ENCODE measurements at regions not wholly inside any gene's neighbourhood (a gene's known extent, or its start where the extent isn't known, plus 50 kb on each side); places are given as distances from the start of the nearest gene placed in this dataset.

DNA sequence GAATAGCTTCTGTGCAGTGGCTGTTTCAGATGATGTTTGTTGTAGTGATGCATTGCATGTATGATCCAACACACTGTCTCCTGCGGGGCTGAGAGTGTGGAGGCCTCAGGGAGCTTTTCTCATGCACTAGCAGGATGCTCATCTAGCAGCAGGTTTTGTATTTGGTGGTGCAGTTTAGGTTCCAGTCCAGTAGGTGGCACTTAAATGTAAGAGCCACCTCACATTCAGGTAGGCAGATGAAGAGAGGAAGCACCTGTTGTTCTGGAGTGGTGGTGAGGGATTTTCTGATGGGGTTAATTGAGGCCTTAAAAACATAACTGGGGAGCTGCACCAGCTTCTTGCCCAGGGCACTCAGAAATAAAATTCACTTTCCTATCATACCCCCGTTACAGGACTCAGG is 300.9 kb downstream of the SPIN4 start:
- Histone ChIP-seq H3K9ac (ENCODE audit: low read depth in 1 of 2, low read length in 2 of 2) (no peak overlapping the region), H3K4me3 (ENCODE audit: low read depth in 1 of 3, low read length in 3 of 3) (no peak overlapping the region), H3K36me3 (ENCODE audit: control insufficient read depth in 4 of 4, insufficient read depth in 3 of 4, low read depth in 1 of 4, low read length in 3 of 4) (no peaks in the 10 kb centered on the region), H3K9me3 (ENCODE audit: control insufficient read depth in 4 of 4, low read length in 3 of 4) (no peaks in the 10 kb centered on the region), H3K27ac (ENCODE audit: low read depth in 1 of 2, low read length in 2 of 2) (no peak overlapping the region), H3K4me1 (ENCODE audit: control insufficient read depth in 4 of 4, insufficient read depth in 4 of 4, low read length in 3 of 4) (no peaks in the 10 kb centered on the region), H3K27me3 (ENCODE audit: control insufficient read depth in 4 of 4, insufficient read depth in 4 of 4, low read length in 3 of 4) (peaks cover 0 to 2% (median 0%) of the 10 kb centered on the region in 4 donors)
- TF ChIP-seq CTCF (IDR thresholded peaks at IDR 0.05; ENCODE audit: low read depth, low read length, missing input control), result peak; percentile 35
- TF ChIP-seq TAF1 (conservative IDR thresholded peaks at IDR 0.05), result no peak
- TF ChIP-seq HNF4G (IDR thresholded peaks at IDR 0.05), result no peak
- peak; percentile 27 to 67 for TF ChIP-seq RAD21 (IDR thresholded peaks at IDR 0.05)
- DNase-seq (ENCODE audit: low spot score), result no peak
- 22% methylated on average over 2 of the region's 2 CpGs for WGBS

DNA sequence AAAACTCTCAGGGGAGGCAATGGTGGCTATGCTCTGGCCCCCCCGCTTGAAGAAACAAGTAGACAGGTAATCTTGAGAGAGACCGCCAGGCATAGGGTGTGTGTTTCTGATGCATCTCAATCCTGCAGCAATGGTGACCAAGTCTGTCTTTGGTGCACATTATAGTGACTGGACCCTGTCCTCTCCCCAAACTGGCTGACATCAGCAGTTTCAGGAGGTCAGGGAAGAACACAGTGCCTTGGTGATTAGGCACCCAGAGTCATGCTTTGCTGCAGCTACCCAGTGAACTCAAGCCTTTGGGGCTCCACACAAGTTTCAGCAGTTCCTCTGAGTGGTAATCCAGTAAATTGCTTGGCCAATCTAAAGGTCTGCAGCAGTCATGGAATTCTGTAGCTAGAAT is 318.3 kb downstream of the SPIN4 start:
- Histone ChIP-seq H3K9me3 (ENCODE audit: control insufficient read depth in 4 of 4, low read length in 3 of 4) (peaks cover 0 to 2% (median 0%) of the 10 kb centered on the region in 4 donors), H3K27me3 (ENCODE audit: control insufficient read depth in 4 of 4, insufficient read depth in 4 of 4, low read length in 3 of 4) (no peaks in the 10 kb centered on the region), H3K4me1 (ENCODE audit: control insufficient read depth in 4 of 4, insufficient read depth in 4 of 4, low read length in 3 of 4) (no peaks in the 10 kb centered on the region), H3K4me3 (ENCODE audit: low read depth in 1 of 3, low read length in 3 of 3) (no peak overlapping the region), H3K9ac (ENCODE audit: low read depth in 1 of 2, low read length in 2 of 2) (no peak overlapping the region), H3K27ac (ENCODE audit: low read depth in 1 of 2, low read length in 2 of 2) (no peak overlapping the region), H3K36me3 (ENCODE audit: control insufficient read depth in 4 of 4, insufficient read depth in 3 of 4, low read depth in 1 of 4, low read length in 3 of 4) (no peaks in the 10 kb centered on the region)
- TF ChIP-seq ATF3 (IDR thresholded peaks at IDR 0.05), result no peak
- no peak for TF ChIP-seq HNF4G (IDR thresholded peaks at IDR 0.05)
- TF ChIP-seq YY1 (IDR thresholded peaks at IDR 0.05), result no peak
- no peak for TF ChIP-seq FOXA1 (IDR thresholded peaks at IDR 0.05)
- no peak for TF ChIP-seq EGR1 (IDR thresholded peaks at IDR 0.05; ENCODE audit: low read depth in 2 of 2)
- TF ChIP-seq ZBTB33 (IDR thresholded peaks at IDR 0.05), result no peak
- no peak for TF ChIP-seq NR2F2 (IDR thresholded peaks at IDR 0.05)
- no peak for TF ChIP-seq TAF1 (conservative IDR thresholded peaks at IDR 0.05)
- TF ChIP-seq, protein P1, sequence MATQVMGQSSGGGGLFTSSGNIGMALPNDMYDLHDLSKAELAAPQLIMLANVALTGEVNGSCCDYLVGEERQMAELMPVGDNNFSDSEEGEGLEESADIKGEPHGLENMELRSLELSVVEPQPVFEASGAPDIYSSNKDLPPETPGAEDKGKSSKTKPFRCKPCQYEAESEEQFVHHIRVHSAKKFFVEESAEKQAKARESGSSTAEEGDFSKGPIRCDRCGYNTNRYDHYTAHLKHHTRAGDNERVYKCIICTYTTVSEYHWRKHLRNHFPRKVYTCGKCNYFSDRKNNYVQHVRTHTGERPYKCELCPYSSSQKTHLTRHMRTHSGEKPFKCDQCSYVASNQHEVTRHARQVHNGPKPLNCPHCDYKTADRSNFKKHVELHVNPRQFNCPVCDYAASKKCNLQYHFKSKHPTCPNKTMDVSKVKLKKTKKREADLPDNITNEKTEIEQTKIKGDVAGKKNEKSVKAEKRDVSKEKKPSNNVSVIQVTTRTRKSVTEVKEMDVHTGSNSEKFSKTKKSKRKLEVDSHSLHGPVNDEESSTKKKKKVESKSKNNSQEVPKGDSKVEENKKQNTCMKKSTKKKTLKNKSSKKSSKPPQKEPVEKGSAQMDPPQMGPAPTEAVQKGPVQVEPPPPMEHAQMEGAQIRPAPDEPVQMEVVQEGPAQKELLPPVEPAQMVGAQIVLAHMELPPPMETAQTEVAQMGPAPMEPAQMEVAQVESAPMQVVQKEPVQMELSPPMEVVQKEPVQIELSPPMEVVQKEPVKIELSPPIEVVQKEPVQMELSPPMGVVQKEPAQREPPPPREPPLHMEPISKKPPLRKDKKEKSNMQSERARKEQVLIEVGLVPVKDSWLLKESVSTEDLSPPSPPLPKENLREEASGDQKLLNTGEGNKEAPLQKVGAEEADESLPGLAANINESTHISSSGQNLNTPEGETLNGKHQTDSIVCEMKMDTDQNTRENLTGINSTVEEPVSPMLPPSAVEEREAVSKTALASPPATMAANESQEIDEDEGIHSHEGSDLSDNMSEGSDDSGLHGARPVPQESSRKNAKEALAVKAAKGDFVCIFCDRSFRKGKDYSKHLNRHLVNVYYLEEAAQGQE (IDR thresholded peaks at IDR 0.05), result no peak
- TF ChIP-seq GABPA (IDR thresholded peaks at IDR 0.05 in 1 of 2, conservative IDR thresholded peaks at IDR 0.05 in 1 of 2), result no peak
- no peak for TF ChIP-seq CTCF (IDR thresholded peaks at IDR 0.05; ENCODE audit: low read depth, low read length, missing input control)
- TF ChIP-seq RXRA (IDR thresholded peaks at IDR 0.05), result no peak
- TF ChIP-seq JUND (IDR thresholded peaks at IDR 0.05), result no peak
- TF ChIP-seq FOXA2 (IDR thresholded peaks at IDR 0.05), result no peak
- no peak for TF ChIP-seq MAX (IDR thresholded peaks at IDR 0.05)
- TF ChIP-seq HNF4A (conservative IDR thresholded peaks at IDR 0.05), result no peak
- TF ChIP-seq SP1 (IDR thresholded peaks at IDR 0.05), result no peak
- no peak for TF ChIP-seq RAD21 (IDR thresholded peaks at IDR 0.05)
- WGBS, result 74% methylated on average over 2 of the region's 2 CpGs
- no peak for DNase-seq (ENCODE audit: low spot score)
